GM18951 (cell line): ENCODE measurements at regions not wholly inside any gene's neighbourhood (a gene's known extent, or its start where the extent isn't known, plus 50 kb on each side); places are given as distances from the start of the nearest gene placed in this dataset.

Experiments used
- POLR2A ChIP-seq: IDR thresholded peaks from 4 replicates; pipeline ENCODE4 v1.6.1; 2011; ENCODE audit warnings: mild to moderate bottlenecking; ENCODE audit not compliant: insufficient read length, insufficient read depth; ENCODE audit errors: extremely low read depth
- in situ Hi-C: fragments of 300-500 bp; cut with MboI; formaldehyde crosslinking; loops from one replicate; pipeline ENCODE4 v1.12.0; 2022; ENCODE audit warnings: low sequenced_read_pairs, mixed read lengths, inconsistent platforms; ENCODE audit not compliant: unreplicated experiment

DNA sequence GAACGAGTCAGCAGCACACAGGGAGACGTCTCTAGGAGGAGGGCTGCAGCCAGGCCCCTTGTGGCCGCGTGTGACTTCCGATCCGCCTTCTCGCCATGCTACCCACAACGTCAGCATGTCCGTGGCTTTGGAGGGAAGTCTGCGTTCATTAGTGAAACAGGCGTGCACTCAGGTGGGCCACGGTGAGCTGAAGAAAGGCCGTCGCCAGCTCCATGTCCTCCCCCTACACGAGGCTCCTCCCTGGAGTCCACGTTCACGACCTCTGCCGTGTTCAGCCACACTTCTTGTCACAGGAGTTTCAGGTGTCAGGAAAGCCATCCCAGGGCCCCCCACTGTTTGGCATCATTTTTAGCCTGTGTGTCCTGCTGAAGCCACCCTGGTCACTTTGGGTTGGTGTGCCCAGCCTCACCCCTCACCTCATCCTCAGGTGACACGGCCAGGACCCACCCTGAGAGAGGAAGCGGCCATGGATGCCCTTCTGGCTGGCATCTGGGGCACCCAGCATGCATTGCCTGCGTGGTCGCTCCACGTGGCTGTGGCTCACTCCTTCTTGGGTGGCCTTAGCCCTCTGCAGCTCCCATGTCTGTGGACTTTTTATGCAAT lies 310.6 kb upstream of the SHH start:
- TF ChIP-seq POLR2A = no peak
- in situ Hi-C loops = no loop called here

DNA sequence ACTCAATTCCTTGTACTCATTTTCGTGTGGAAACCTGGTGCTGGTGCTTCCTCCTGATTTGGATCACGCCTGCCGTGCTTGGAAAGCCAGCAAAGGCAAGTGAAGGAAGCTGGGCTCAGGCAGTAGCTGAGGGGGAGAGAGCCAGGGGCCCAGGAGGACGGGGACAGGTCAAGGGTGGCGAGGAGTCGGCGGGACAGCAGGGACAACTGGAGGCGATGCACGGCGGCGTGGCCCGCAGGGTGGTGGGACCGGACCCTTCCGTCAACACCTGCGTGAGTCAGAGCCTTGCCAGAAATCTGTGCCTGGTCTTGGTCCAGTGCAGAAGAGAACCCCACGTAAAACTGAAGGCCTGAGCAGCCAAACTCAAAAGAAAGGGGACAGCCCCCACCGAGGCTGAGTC lies 309.7 kb upstream of the SHH start:
- in situ Hi-C loops = no loop called here
- TF ChIP-seq POLR2A = no peak

DNA sequence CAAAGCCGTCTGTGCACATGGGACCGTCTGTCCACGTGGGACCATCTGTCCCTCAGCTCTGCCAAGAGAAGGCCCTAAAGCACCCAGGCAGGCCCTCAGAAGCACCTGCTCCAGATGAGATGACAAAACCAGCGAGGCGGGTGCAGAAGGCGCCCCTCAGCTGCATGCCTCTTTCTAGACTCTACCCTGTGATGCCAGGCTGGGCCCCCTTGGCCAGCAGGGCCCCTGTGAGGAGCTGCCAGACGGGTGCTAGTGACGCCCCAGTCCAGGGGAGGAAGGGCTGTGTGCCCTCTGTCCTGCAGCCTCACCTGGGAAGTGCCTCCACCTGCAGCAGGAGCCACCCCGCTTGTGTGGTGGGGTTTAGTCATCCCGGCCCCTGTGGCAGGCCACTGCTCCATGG lies 309.2 kb upstream of the SHH start:
- TF ChIP-seq POLR2A = no peak
- in situ Hi-C loops = no loop called here

DNA sequence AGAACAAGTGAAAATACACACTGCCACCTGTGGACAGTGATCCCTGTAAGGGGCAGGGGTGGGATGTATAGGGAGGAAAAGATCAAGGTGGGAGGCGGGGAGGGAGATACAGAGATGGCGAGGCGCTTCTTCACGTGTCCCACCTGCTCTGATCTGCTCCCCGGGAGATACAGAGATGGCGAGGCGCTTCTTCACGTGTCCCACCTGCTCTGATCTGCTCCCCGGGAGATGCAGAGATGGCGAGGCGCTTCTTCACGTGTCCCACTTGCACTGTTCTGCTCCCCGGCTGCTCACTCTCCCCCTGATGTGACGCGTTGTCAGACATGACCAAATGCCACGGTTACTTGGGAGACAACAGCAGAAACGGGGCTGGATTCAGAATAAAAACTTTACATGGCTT lies 308.3 kb upstream of the SHH start:
- TF ChIP-seq POLR2A = no peak
- in situ Hi-C loops = no loop called here

DNA sequence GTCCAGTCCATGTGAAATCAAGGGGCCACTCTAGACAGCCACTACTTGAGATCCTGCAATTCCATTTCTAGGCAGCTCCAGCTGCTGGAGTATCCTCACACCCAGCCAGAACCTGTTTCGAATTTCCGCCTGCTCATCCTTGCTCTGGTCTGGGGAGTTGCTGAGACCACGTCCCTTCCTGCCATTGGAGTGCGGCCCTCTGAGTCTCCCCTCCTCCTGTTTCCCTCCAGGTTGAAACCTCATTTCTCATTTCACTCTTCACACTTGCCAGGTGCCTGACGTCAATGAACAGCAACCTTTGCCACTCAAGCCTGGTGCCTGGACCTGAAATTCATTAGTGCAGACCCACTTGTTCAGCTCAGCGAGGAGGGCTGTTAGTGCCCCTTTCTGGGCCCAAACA lies 307.5 kb upstream of the SHH start:
- in situ Hi-C loops = no loop called here
- TF ChIP-seq POLR2A = no peak

DNA sequence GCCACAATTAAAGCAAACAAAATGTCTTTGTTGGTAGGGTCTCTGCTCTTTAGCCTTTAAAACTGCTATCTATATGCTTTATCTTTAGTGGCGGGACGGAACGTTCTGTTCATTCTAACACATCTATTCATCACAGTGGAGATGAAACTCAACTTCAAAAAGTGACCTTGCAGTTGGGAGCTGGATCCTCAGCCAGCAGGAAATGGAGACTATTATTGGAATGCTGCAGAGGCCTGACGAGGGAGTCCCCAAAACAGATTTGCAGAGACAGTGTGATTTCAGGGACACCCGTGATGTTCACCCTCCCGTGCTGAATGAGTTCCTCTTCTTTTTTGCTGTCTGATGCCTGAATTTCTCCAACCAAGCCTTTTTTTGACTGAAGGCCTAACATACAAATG lies 306.0 kb upstream of the SHH start:
- in situ Hi-C loops = no loop called here

DNA sequence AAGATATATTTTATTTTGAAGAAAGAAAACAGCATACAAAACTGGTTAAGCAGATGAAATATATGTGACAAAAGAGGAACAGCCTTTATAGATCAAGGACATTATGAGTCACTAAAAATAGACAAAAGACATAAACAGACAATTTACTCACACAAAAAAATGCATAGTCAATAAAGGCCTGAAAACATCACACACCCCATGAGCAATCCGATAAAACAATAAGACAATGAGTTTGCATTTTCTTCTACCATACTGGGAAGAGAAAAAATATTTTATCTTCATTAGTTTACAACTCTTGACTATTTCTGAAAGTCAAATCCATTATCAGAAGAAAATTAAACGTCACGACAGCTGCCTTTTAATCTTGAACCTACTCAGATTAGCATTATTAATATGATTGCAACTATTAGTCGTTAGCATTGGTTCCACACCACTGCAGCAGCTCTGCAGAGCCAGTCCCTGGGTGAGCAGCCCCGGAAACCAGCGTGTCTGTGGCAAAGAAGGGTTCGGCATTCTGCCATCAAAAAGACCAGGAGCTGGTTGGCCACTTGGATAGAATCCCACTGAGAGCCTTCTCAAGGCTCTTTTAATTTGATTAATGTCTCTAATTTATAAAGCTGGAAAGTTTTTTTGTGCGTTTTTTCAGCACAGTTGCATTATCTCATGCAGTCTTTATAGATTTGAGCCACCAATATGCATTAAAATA lies 305.4 kb upstream of the SHH start:
- in situ Hi-C loops = no loop called here

More for the DNA sequence above, 306.0 kb upstream of the SHH start:
- TF ChIP-seq POLR2A = no peak

DNA sequence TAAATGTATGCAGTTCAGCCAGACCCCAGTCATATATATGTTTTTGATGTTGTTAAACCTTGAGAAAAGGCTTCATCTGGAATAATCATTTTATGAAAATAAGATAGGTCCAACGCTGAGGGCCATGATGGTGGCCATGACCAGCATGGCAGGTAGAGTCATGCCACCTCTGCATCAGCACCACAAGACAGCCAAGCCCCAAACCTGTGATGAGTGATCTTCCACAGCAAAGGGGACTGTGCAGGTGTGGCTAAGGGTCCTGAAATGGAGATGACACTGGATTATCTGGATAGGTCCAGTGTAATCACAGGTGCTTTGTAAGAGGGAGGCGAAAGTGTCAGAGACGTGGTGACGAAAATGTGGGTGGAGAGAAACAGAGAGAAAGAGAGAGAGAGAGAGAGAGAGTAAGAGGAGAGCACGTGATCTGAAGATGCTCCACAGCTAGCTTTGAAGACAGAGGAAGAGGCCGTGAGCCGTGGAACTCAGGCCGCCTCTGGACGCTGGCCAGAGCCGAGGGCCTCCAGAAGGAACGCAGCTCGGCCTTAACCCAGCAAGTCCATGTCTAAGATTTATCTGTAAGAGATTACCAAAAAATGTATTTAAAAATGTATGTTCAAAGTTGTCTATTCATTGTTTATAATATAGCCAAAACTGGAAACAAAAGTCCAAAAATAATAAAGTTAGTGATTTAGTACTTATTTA lies 304.4 kb upstream of the SHH start:
- TF ChIP-seq POLR2A = no peak
- in situ Hi-C loops = no loop called here

More for the DNA sequence above, 305.4 kb upstream of the SHH start:
- no peak for TF ChIP-seq POLR2A

DNA sequence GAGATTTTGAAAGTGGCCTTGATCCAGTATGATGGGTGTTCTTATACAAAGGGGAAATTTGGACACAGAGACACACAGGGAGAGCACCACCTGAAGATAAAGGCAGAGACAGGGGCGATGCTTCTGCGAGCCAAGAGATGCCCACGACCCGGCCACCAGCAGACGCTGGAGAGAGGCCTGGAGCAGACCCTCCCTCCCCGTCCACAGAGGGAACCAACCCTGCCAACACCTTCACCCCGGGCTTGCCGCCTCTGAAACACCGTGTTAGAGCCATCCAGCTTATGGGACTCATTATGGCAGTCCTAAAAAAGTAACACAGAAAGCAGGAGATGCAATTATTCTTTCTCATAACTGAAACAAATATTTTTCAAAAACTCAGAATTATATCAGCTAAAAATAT lies 303.3 kb upstream of the SHH start:
- no peak for TF ChIP-seq POLR2A
- in situ Hi-C loops = no loop called here

DNA sequence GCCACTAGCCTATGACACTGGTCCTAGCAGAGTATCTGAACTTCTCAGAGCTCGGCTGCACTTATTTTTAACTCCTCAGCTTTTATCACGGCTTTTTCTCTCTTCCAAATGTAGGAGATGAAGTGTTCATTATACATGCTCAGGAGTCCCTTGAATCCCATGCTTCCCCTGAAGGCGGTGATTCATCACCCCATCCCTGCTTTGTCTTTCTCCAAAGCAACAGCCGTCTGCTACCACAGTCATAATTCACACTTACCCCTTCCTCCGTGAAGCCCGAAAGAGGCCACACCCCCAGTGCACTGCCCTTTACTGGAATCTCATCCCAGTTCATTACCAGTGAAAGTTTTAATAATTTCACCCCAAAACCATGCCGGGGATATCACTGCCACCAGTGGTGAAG lies 301.5 kb upstream of the SHH start:
- no peak for TF ChIP-seq POLR2A
- in situ Hi-C loops = no loop called here

DNA sequence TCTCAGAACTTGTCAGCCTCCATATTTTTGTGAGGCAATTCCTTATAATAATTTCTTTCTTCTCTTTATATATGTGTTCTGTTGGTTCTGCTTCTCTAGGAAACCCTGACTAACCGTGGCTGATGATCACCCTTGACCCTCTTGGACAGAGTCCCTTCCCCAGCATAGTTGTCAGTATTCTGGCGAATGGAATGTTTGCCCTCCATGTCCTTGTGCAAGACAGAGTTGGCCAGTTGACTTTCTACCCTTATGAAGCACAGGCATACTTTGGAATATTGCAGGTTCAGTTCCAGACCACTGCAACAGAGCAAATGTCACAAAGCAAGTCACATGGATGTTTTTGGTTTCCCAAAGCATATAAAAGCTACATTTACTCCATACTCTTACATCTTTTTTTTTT lies 297.7 kb upstream of the SHH start:
- in situ Hi-C loops = no loop called here
- TF ChIP-seq POLR2A = no peak

DNA sequence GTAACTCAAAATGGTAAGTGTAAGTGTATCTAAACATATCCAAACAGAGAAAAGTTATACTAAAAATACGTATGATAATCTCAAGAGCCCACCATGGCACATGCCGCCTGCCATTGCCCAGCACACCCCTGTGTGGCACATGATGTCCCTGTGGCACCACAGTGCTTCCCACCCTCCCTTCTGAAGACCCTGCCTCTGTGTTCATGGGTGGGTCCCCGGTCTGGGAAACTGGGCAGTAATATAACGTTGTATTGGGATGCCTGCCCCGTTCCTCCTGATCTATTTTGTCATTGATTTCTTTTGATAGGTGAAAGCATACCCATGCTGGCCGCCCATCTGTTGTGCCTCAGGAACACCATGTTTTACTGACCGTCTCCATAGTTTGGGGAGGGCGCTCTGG lies 296.8 kb upstream of the SHH start:
- in situ Hi-C loops = no loop called here
- no peak for TF ChIP-seq POLR2A

DNA sequence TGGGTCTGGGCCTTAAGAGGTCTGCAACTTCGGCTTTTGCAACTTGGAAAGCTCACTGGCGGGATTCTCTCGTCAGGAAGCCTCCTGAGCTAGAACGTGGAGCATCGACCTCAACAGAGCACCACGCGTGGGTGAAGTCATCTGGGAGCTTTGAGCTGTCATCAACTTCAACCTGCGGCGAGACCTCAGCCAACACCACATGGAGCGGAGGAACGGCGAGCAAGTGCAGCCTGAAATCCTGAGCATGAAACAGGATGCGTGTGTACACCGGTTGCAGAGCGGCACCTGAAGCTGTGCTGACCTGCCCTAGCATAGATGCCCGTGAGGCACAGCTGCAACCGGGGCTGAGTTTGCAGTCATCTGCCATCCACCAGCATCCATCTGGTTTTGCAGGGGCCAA lies 295.7 kb upstream of the SHH start:
- in situ Hi-C loops = no loop called here
- TF ChIP-seq POLR2A = no peak

DNA sequence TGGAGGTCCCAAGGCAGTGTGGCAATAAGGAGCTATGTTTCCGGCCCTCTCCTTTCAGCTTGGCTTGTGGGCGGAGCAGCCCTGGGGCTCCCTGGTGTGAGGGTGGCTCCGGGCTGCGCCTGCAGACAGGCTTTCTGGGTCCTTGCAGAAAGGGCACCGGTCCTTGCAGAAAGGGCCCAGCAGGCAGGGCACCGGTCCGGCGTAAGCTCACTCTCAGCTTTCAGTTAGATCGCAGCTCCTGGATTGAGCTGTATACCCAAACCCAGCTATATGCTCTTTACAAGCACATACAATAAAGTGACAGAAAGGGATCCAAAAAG lies 293.8 kb upstream of the SHH start:
- no peak for TF ChIP-seq POLR2A
- in situ Hi-C loops = no loop called here
